GM23338 (cell line): ENCODE measurements at regions not wholly inside any gene's neighbourhood (a gene's known extent, or its start where the extent isn't known, plus 50 kb on each side); places are given as distances from the start of the nearest gene placed in this dataset.

Experiments used
- ATAC-seq: fragments of 200-7000 bp; cut with Tn5 transposase; 3 replicates; pipeline ENCODE4 v1.9.1; 2020
- DNase-seq: peaks from one replicate; pipeline ENCODE4 v3.0.0-alpha.2; 2015; ENCODE audit warnings: low spot score
- H2AFZ ChIP-seq: fragments of 200-600 bp; sonication (generic); 2 replicates; pipeline ENCODE4 v1.8.0; 2016; ENCODE audit warnings: antibody characterized with exemption, mild to moderate bottlenecking, moderate library complexity
- H3F3A ChIP-seq: fragments of 200-600 bp; sonication (generic); replicated peaks from 2 replicates; pipeline ENCODE4 v1.8.0; 2017; ENCODE audit warnings: antibody characterized with exemption, mixed run types, low read depth
- H3K27ac ChIP-seq: fragments of 200-600 bp; sonication (generic); 2 replicates; pipeline ENCODE4 v1.6.1; 2016; ENCODE audit warnings: low read depth
- H3K27me3 ChIP-seq: fragments of 200-600 bp; sonication (generic); 2 replicates; pipeline ENCODE4 v1.8.0; 2016; ENCODE audit warnings: mild to moderate bottlenecking, mixed run types, moderate library complexity; ENCODE audit not compliant: insufficient read depth
- H3K36me3 ChIP-seq: fragments of 200-600 bp; sonication (generic); 2 replicates; pipeline ENCODE4 v1.8.0; 2016; ENCODE audit warnings: mild to moderate bottlenecking; ENCODE audit not compliant: insufficient read depth
- H3K4me1 ChIP-seq: fragments of 200-600 bp; sonication (generic); 2 replicates; pipeline ENCODE4 v1.8.0; 2016; ENCODE audit warnings: mild to moderate bottlenecking, moderate library complexity; ENCODE audit not compliant: insufficient read depth
- H3K4me2 ChIP-seq: fragments of 200-600 bp; sonication (generic); 2 replicates; pipeline ENCODE4 v1.7.1; 2017; ENCODE audit warnings: mixed run types
- H3K4me3 ChIP-seq: fragments of 200-600 bp; sonication (generic); 2 replicates; pipeline ENCODE4 v1.6.1; 2016; ENCODE audit warnings: mixed run types
- H3K79me2 ChIP-seq: fragments of 200-600 bp; sonication (generic); replicated peaks from 2 replicates; pipeline ENCODE4 v1.8.0; 2017; ENCODE audit warnings: mild to moderate bottlenecking; ENCODE audit not compliant: insufficient read depth
- H3K9me2 ChIP-seq: fragments of 200-600 bp; sonication (generic); 2 replicates; pipeline ENCODE4 v1.8.0; 2017; ENCODE audit not compliant: insufficient read depth
- H4K20me1 ChIP-seq: fragments of 200-600 bp; sonication (generic); replicated peaks from 2 replicates; pipeline ENCODE4 v1.8.0; 2017; ENCODE audit warnings: mild to moderate bottlenecking; ENCODE audit not compliant: insufficient read depth
- H3K27ac Mint-ChIP-seq: 2 replicates; pipeline ENCODE4 v1.8.0; 2020; ENCODE audit warnings: inconsistent platforms, mild to moderate bottlenecking, moderate library complexity, mixed read lengths
- H3K27me3 Mint-ChIP-seq: 3 replicates; pipeline ENCODE4 v1.8.0; 2022; ENCODE audit warnings: low read depth, mild to moderate bottlenecking, moderate library complexity, mixed read lengths, inconsistent platforms; ENCODE audit not compliant: insufficient read depth, poor library complexity
- H3K36me3 Mint-ChIP-seq: 3 replicates; pipeline ENCODE4 v1.8.0; 2021; ENCODE audit warnings: low read depth, mild to moderate bottlenecking, inconsistent platforms, moderate library complexity, mixed read lengths
- H3K4me1 Mint-ChIP-seq: 3 replicates; pipeline ENCODE4 v1.8.0; 2020; ENCODE audit warnings: mild to moderate bottlenecking, inconsistent platforms, mixed read lengths
- H3K4me3 Mint-ChIP-seq: 3 replicates; pipeline ENCODE4 v1.8.0; 2021; ENCODE audit warnings: moderate library complexity, mild to moderate bottlenecking, inconsistent platforms, mixed read lengths
- H3K9me3 Mint-ChIP-seq: 3 replicates; pipeline ENCODE4 v1.8.0; 2020; ENCODE audit warnings: moderate library complexity, mild to moderate bottlenecking, inconsistent platforms, mixed read lengths
- TF ChIP-seq, protein P1 (sequence below): fragments of 250-450 bp; sonication (Bioruptor Pico); IDR thresholded peaks from 2 replicates; pipeline ENCODE4 v1.5.0; 2020; ENCODE audit warnings: mild to moderate bottlenecking, moderate library complexity
- TF ChIP-seq, protein P2 (sequence below), 2 experiments: fragments of 200-600 bp in 1 of 2; sonication (generic) in 1 of 2; conservative IDR thresholded peaks; 2 replicates each; pipeline versions ENCODE4 v1.5.1 to v1.6.1; 2016 to 2017; ENCODE audit warnings: antibody characterized with exemption in 2 of 2, low read depth in 2 of 2, mild to moderate bottlenecking in 2 of 2, moderate library complexity in 1 of 2
- TF ChIP-seq, protein P3 (sequence below): IDR thresholded peaks from 2 replicates; pipeline ENCODE4 v1.6.1; 2016; ENCODE audit warnings: antibody characterized with exemption

DNA sequence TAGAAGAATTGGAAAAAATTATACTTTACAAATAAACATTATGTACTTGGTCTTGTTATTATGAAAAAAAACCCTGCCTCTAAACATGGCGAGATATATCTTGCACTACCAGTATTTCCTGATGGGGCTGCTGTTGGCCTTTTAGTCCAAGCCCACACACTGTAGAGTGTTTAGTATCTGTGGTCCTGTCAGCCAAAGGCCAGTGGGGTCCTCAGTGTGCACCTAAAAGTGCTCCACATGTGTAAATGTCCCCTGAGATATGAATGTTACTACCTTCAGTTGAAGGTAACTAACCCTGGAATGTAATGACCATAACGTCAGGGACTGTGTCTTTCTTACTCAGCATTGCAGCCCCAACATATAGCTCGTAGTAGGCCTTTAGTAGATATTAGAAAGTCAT is 71.1 kb upstream of the HK2 start:
- no peaks in the 10 kb centered on the region for H3F3A ChIP-seq
- peak; percentile 47; the same call in 2 of the 3 replicates for ATAC-seq
- Mint-ChIP-seq H3K4me3 (no peak overlapping the region), H3K27ac (no peak overlapping the region), H3K9me3 (peaks cover 4% of the 10 kb centered on the region), H3K4me1 (peaks cover 17% of the 10 kb centered on the region), H3K27me3 (peaks cover 6% of the 10 kb centered on the region), H3K36me3 (peaks cover 2% of the 10 kb centered on the region; the same call in 2 of the 3 replicates)
- H3K4me2 ChIP-seq, result no peak overlapping the region
- no peak overlapping the region for H3K27ac ChIP-seq
- TF ChIP-seq, protein P1, sequence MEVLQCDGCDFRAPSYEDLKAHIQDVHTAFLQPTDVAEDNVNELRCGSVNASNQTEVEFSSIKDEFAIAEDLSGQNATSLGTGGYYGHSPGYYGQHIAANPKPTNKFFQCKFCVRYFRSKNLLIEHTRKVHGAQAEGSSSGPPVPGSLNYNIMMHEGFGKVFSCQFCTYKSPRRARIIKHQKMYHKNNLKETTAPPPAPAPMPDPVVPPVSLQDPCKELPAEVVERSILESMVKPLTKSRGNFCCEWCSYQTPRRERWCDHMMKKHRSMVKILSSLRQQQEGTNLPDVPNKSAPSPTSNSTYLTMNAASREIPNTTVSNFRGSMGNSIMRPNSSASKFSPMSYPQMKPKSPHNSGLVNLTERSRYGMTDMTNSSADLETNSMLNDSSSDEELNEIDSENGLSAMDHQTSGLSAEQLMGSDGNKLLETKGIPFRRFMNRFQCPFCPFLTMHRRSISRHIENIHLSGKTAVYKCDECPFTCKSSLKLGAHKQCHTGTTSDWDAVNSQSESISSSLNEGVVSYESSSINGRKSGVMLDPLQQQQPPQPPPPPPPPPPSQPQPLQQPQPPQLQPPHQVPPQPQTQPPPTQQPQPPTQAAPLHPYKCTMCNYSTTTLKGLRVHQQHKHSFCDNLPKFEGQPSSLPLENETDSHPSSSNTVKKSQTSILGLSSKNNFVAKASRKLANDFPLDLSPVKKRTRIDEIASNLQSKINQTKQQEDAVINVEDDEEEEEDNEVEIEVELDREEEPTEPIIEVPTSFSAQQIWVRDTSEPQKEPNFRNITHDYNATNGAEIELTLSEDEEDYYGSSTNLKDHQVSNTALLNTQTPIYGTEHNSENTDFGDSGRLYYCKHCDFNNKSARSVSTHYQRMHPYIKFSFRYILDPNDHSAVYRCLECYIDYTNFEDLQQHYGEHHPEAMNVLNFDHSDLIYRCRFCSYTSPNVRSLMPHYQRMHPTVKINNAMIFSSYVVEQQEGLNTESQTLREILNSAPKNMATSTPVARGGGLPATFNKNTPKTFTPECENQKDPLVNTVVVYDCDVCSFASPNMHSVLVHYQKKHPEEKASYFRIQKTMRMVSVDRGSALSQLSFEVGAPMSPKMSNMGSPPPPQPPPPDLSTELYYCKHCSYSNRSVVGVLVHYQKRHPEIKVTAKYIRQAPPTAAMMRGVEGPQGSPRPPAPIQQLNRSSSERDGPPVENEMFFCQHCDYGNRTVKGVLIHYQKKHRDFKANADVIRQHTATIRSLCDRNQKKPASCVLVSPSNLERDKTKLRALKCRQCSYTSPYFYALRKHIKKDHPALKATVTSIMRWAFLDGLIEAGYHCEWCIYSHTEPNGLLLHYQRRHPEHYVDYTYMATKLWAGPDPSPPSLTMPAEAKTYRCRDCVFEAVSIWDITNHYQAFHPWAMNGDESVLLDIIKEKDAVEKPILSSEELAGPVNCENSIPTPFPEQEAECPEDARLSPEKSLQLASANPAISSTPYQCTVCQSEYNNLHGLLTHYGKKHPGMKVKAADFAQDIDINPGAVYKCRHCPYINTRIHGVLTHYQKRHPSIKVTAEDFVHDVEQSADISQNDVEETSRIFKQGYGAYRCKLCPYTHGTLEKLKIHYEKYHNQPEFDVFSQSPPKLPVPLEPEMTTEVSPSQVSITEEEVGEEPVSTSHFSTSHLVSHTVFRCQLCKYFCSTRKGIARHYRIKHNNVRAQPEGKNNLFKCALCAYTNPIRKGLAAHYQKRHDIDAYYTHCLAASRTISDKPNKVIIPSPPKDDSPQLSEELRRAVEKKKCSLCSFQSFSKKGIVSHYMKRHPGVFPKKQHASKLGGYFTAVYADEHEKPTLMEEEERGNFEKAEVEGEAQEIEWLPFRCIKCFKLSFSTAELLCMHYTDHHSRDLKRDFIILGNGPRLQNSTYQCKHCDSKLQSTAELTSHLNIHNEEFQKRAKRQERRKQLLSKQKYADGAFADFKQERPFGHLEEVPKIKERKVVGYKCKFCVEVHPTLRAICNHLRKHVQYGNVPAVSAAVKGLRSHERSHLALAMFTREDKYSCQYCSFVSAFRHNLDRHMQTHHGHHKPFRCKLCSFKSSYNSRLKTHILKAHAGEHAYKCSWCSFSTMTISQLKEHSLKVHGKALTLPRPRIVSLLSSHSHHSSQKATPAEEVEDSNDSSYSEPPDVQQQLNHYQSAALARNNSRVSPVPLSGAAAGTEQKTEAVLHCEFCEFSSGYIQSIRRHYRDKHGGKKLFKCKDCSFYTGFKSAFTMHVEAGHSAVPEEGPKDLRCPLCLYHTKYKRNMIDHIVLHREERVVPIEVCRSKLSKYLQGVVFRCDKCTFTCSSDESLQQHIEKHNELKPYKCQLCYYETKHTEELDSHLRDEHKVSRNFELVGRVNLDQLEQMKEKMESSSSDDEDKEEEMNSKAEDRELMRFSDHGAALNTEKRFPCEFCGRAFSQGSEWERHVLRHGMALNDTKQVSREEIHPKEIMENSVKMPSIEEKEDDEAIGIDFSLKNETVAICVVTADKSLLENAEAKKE, result no peak
- TF ChIP-seq, protein P2, sequence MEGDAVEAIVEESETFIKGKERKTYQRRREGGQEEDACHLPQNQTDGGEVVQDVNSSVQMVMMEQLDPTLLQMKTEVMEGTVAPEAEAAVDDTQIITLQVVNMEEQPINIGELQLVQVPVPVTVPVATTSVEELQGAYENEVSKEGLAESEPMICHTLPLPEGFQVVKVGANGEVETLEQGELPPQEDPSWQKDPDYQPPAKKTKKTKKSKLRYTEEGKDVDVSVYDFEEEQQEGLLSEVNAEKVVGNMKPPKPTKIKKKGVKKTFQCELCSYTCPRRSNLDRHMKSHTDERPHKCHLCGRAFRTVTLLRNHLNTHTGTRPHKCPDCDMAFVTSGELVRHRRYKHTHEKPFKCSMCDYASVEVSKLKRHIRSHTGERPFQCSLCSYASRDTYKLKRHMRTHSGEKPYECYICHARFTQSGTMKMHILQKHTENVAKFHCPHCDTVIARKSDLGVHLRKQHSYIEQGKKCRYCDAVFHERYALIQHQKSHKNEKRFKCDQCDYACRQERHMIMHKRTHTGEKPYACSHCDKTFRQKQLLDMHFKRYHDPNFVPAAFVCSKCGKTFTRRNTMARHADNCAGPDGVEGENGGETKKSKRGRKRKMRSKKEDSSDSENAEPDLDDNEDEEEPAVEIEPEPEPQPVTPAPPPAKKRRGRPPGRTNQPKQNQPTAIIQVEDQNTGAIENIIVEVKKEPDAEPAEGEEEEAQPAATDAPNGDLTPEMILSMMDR (conservative IDR thresholded peaks at IDR 0.05; ENCODE audit: low read depth in 2 of 2), result peak; percentile 27 to 58; a peak in 3 of 4 replicates
- no peaks in the 10 kb centered on the region for H3K27me3 ChIP-seq
- no peaks in the 10 kb centered on the region for H3K36me3 ChIP-seq
- no peaks in the 10 kb centered on the region for H3K9me2 ChIP-seq
- no peak overlapping the region for H3K4me3 ChIP-seq
- no peaks in the 10 kb centered on the region for H4K20me1 ChIP-seq
- DNase-seq, result no peak
- H3K79me2 ChIP-seq, result no peaks in the 10 kb centered on the region
- no peak overlapping the region for H2AFZ ChIP-seq
- H3K4me1 ChIP-seq, result peaks cover 12% of the 10 kb centered on the region; the same call in 1 of the 2 replicates

DNA sequence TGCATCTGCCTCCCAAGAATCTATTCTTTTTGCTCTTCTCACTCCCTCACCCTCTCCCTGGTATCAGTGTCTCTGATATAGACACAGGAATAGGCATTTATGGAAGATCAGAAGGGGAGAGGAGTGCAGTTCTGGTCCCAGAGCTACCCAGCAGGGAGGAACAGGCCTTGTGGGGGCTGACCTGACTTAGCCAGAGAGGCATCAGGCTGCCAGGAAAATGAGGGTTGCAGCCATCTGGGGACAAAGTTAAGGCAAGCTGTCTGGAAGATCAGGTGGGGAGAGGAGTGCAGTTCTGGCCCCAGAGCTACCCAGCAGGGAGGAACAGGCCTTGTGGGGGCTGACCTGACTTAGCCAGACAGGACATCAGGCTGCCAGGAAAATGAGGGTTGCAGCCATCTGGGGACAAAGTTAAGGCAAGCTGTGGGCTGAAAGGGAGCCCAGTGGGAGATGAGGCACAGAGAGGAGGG is 69.9 kb upstream of the HK2 start:
- Histone ChIP-seq H3K4me2 (no peak overlapping the region), H3K27ac (no peak overlapping the region), H3F3A (no peaks in the 10 kb centered on the region), H3K27me3 (no peaks in the 10 kb centered on the region), H3K9me2 (no peaks in the 10 kb centered on the region), H3K79me2 (no peaks in the 10 kb centered on the region), H2AFZ (peak overlapping the region; percentile 86; the same call in 1 of the 2 replicates), H4K20me1 (no peaks in the 10 kb centered on the region), H3K36me3 (no peaks in the 10 kb centered on the region), H3K4me1 (peaks cover 12% of the 10 kb centered on the region; the same call in 1 of the 2 replicates), H3K4me3 (no peak overlapping the region)
- H3K9me3 Mint-ChIP-seq, result peaks cover 2% of the 10 kb centered on the region; the same call in 2 of the 3 replicates
- no peak overlapping the region for H3K4me3 Mint-ChIP-seq
- DNase-seq (no peak), ATAC-seq (no peak; the same call in 1 of the 3 replicates)
- TF ChIP-seq, protein P3, sequence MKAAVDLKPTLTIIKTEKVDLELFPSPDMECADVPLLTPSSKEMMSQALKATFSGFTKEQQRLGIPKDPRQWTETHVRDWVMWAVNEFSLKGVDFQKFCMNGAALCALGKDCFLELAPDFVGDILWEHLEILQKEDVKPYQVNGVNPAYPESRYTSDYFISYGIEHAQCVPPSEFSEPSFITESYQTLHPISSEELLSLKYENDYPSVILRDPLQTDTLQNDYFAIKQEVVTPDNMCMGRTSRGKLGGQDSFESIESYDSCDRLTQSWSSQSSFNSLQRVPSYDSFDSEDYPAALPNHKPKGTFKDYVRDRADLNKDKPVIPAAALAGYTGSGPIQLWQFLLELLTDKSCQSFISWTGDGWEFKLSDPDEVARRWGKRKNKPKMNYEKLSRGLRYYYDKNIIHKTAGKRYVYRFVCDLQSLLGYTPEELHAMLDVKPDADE, result no peak
- H3K36me3 Mint-ChIP-seq, result no peaks in the 10 kb centered on the region
- peaks cover 17% of the 10 kb centered on the region for H3K4me1 Mint-ChIP-seq
- peaks cover 6% of the 10 kb centered on the region for H3K27me3 Mint-ChIP-seq
- peak overlapping the region; percentile 6; the same call in 1 of the 2 replicates for H3K27ac Mint-ChIP-seq
